Lower leg skin (tissue), 3 donors: ENCODE measurements at regions not wholly inside any gene's neighbourhood (a gene's known extent, or its start where the extent isn't known, plus 50 kb on each side); places are given as distances from the start of the nearest gene placed in this dataset.

Experiments used
- POLR2A ChIP-seq, 2 donors: fragments of 450-650 bp; IDR thresholded peaks; one replicate each; pipeline ENCODE4 v1.6.1; 2016 to 2017; ENCODE audit warnings: antibody characterized with exemption in 2 of 2, mild to moderate bottlenecking in 1 of 2, moderate library complexity in 1 of 2
- TF ChIP-seq, protein P1 (sequence below), 3 donors: fragments of 450-650 bp; IDR thresholded peaks; one replicate each; pipeline ENCODE4 v1.5.1; 2016; ENCODE audit warnings: antibody characterized with exemption in 3 of 3, mild to moderate bottlenecking in 3 of 3, moderate library complexity in 2 of 3

GRCh38 chr2:37573451-37574388 lies 97.7 kb downstream of the CDC42EP3 start:
- TF ChIP-seq POLR2A (IDR thresholded peaks at IDR 0.05): no peak
- TF ChIP-seq, protein P1, sequence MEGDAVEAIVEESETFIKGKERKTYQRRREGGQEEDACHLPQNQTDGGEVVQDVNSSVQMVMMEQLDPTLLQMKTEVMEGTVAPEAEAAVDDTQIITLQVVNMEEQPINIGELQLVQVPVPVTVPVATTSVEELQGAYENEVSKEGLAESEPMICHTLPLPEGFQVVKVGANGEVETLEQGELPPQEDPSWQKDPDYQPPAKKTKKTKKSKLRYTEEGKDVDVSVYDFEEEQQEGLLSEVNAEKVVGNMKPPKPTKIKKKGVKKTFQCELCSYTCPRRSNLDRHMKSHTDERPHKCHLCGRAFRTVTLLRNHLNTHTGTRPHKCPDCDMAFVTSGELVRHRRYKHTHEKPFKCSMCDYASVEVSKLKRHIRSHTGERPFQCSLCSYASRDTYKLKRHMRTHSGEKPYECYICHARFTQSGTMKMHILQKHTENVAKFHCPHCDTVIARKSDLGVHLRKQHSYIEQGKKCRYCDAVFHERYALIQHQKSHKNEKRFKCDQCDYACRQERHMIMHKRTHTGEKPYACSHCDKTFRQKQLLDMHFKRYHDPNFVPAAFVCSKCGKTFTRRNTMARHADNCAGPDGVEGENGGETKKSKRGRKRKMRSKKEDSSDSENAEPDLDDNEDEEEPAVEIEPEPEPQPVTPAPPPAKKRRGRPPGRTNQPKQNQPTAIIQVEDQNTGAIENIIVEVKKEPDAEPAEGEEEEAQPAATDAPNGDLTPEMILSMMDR (IDR thresholded peaks at IDR 0.05): no peak
